WERI-Rb-1 (cell line): ENCODE measurements at regions not wholly inside any gene's neighbourhood (a gene's known extent, or its start where the extent isn't known, plus 50 kb on each side); places are given as distances from the start of the nearest gene placed in this dataset.

Experiments used
- DNase-seq: peaks from one replicate; pipeline ENCODE4 v3.0.0-alpha.2; 2020
- H3K27ac ChIP-seq: fragments of 250-450 bp; sonication (Bioruptor Pico); 2 replicates; pipeline ENCODE4 v1.5.1; 2020; ENCODE audit warnings: mild to moderate bottlenecking, moderate library complexity
- H3K27me3 ChIP-seq: fragments of 250-450 bp; sonication (Bioruptor Pico); 2 replicates; pipeline ENCODE4 v1.5.1; 2021; ENCODE audit warnings: mild to moderate bottlenecking, low read depth, moderate library complexity; ENCODE audit not compliant: insufficient read depth, severe bottlenecking
- H3K36me3 ChIP-seq: fragments of 250-450 bp; sonication (Bioruptor Pico); 2 replicates; pipeline ENCODE4 v1.5.1; 2020; ENCODE audit warnings: mild to moderate bottlenecking, moderate library complexity
- H3K4me3 ChIP-seq: 2 replicates; pipeline ENCODE4 v1.5.1; 2011; ENCODE audit warnings: low read depth, mild to moderate bottlenecking, control low read depth, low read length
- H3K9me3 ChIP-seq: fragments of 250-450 bp; sonication (Bioruptor Pico); 2 replicates; pipeline ENCODE4 v1.5.1; 2021; ENCODE audit warnings: mild to moderate bottlenecking, moderate library complexity; ENCODE audit not compliant: severe bottlenecking
- CTCF ChIP-seq: IDR thresholded peaks from 2 replicates; pipeline ENCODE4 v1.5.1; 2011; ENCODE audit warnings: low read depth, mild to moderate bottlenecking, control low read depth, inconsistent platforms, low read length

GRCh38 chr3:69567023-69567709 lies 172.1 kb upstream of the MITF start:
- no peak for DNase-seq
- Histone ChIP-seq H3K4me3 (no peak overlapping the region), H3K36me3 (no peaks in the 10 kb centered on the region), H3K27me3 (no peaks in the 10 kb centered on the region), H3K27ac (no peak overlapping the region), H3K9me3 (no peaks in the 10 kb centered on the region)
- no peak for TF ChIP-seq CTCF

DNA sequence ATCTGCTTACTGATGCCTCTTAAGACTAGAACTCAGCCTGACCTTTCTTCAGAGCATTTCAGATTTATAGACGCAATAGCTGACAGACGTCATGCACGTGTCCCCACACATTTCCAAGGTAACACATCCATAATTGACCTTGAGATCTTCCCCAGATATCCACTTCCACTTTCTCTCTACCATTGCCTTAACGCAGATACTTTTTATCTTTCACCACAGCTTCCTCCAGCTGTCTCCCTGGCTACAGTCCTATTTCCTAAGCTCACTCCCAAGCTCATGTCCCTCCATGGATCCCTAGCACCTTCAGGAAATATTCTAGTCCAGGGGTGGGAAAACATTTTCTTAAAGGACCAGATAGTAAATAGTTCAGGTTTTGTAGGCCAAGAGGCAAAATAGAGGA lies 173.0 kb upstream of the MITF start:
- H3K27me3 ChIP-seq = no peaks in the 10 kb centered on the region
- no peak overlapping the region for H3K27ac ChIP-seq
- TF ChIP-seq CTCF = no peak
- no peaks in the 10 kb centered on the region for H3K36me3 ChIP-seq
- no peaks in the 10 kb centered on the region for H3K9me3 ChIP-seq
- H3K4me3 ChIP-seq = no peak overlapping the region
- DNase-seq = no peak

GRCh38 chr3:69565316-69565715 lies 173.9 kb upstream of the MITF start:
- DNase-seq = no peak
- no peak overlapping the region for H3K4me3 ChIP-seq
- H3K36me3 ChIP-seq = no peaks in the 10 kb centered on the region
- no peak for TF ChIP-seq CTCF
- no peak overlapping the region for H3K27ac ChIP-seq
- no peaks in the 10 kb centered on the region for H3K9me3 ChIP-seq
- H3K27me3 ChIP-seq = no peaks in the 10 kb centered on the region

- DNase-seq = no peak
- Histone ChIP-seq H3K4me3 (no peak overlapping the region), H3K27ac (no peak overlapping the region), H3K9me3 (no peaks in the 10 kb centered on the region), H3K27me3 (no peaks in the 10 kb centered on the region), H3K36me3 (no peaks in the 10 kb centered on the region)
- no peak for TF ChIP-seq CTCF
Observed at GRCh38 chr3:69563981-69564380, 175.3 kb upstream of the MITF start.

GRCh38 chr3:69563151-69563550 lies 176.1 kb upstream of the MITF start:
- H3K36me3 ChIP-seq = no peaks in the 10 kb centered on the region
- TF ChIP-seq CTCF = no peak
- no peak overlapping the region for H3K4me3 ChIP-seq
- no peaks in the 10 kb centered on the region for H3K9me3 ChIP-seq
- no peak overlapping the region for H3K27ac ChIP-seq
- H3K27me3 ChIP-seq = no peaks in the 10 kb centered on the region
- no peak for DNase-seq

DNA sequence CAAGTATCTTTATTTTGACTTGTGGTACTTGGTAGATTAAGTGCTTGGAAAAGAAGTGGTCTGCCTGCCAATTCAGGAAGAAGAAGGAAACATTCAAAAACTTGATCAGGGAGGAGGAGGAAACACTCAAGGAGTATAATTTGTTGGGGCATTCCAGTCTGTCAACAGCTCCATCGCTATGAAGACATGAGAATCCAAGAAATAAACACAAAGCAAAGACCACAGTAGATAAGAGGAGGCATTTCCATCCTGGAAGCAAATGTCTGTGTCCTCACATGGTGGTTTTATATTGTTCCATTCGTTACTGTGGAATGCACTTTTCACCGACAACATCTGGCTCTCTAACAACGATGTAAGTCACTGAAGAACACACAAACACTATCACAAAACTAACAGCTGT lies 176.1 kb upstream of the FRMD4B start:
- H3K27ac ChIP-seq = no peak overlapping the region
- no peaks in the 10 kb centered on the region for H3K27me3 ChIP-seq
- H3K4me3 ChIP-seq = no peak overlapping the region
- no peaks in the 10 kb centered on the region for H3K9me3 ChIP-seq
- no peaks in the 10 kb centered on the region for H3K36me3 ChIP-seq
- TF ChIP-seq CTCF = no peak
- no peak for DNase-seq
